OCI-LY7 (cell line): ENCODE measurements at regions not wholly inside any gene's neighbourhood (a gene's known extent, or its start where the extent isn't known, plus 50 kb on each side); places are given as distances from the start of the nearest gene placed in this dataset.

ENCODE experiments used
- BruUV-seq: library from RNA; stranded (reverse); fragments of 400-500 nt; replicated peaks from 2 replicates; lab custom pipeline; 2021; lab: Mats Ljungman, UMichigan
- CTCF ChIA-PET: fragments of 300-600 bp; sonication (Branson Sonifier 250); formaldehyde crosslinking; loops from one replicate; lab custom pipeline; 2022; ENCODE audit warnings: antibody characterized with exemption; ENCODE audit not compliant: unreplicated experiment; lab: Charles Lee
- POLR2A ChIA-PET: fragments of 300-600 bp; sonication (Branson Sonifier 250); formaldehyde crosslinking; loops from one replicate; lab custom pipeline; 2022; ENCODE audit warnings: antibody characterized with exemption; lab: Charles Lee
- DNase-seq: peaks from one replicate; pipeline ENCODE4 v3.0.0-alpha.2; 2015; ENCODE audit warnings: low spot score
- H2AFZ ChIP-seq: fragments of 200-600 bp; sonication (generic), shearing (Covaris generic); 2 replicates; pipeline ENCODE4 v1.6.1; 2014; ENCODE audit warnings: mild to moderate bottlenecking, antibody characterized with exemption, low read length, moderate library complexity
- H3K27ac ChIP-seq: fragments of 200-600 bp; sonication (generic); 2 replicates; pipeline ENCODE4 v1.5.1; 2014; ENCODE audit warnings: mixed run types, low read depth, mild to moderate bottlenecking, moderate library complexity, low read length, inconsistent platforms; ENCODE audit not compliant: poor library complexity, severe bottlenecking
- H3K36me3 ChIP-seq: fragments of 200-600 bp; sonication (generic); 2 replicates; pipeline ENCODE4 v1.6.1; 2014; ENCODE audit warnings: mild to moderate bottlenecking, antibody characterized with exemption, low read length, moderate library complexity, mixed read lengths; ENCODE audit not compliant: insufficient read depth
- H3K4me1 ChIP-seq: fragments of 200-600 bp; sonication (generic); 2 replicates; pipeline ENCODE4 v1.5.1; 2014; ENCODE audit warnings: mild to moderate bottlenecking, low read length; ENCODE audit not compliant: insufficient read depth, poor library complexity, severe bottlenecking
- H3K4me2 ChIP-seq: fragments of 200-600 bp; sonication (generic); 2 replicates; pipeline ENCODE4 v1.6.1; 2014; ENCODE audit warnings: mild to moderate bottlenecking, low read length
- H3K4me3 ChIP-seq: fragments of 200-600 bp; sonication (generic); 2 replicates; pipeline ENCODE4 v1.5.1; 2014; ENCODE audit warnings: mild to moderate bottlenecking, low read depth, low read length; ENCODE audit not compliant: poor library complexity, severe bottlenecking
- H3K79me2 ChIP-seq: fragments of 200-600 bp; sonication (generic); 2 replicates; pipeline ENCODE4 v1.6.1; 2016; ENCODE audit warnings: low read depth, mild to moderate bottlenecking, low read length, moderate library complexity, mixed read lengths; ENCODE audit not compliant: insufficient read depth
- H3K9me2 ChIP-seq: fragments of 200-600 bp; sonication (generic); 2 replicates; pipeline ENCODE4 v1.6.1; 2016; ENCODE audit warnings: mild to moderate bottlenecking, low read length, mixed read lengths; ENCODE audit not compliant: insufficient read depth
- H3K9me3 ChIP-seq: fragments of 200-600 bp; sonication (generic); 2 replicates; pipeline ENCODE4 v1.6.1; 2014; ENCODE audit warnings: mild to moderate bottlenecking, mixed run types, low read length, mixed read lengths
- H4K20me1 ChIP-seq: fragments of 200-600 bp; sonication (generic); 2 replicates; pipeline ENCODE4 v1.6.1; 2014; ENCODE audit warnings: mild to moderate bottlenecking, antibody characterized with exemption, low read length, moderate library complexity, mixed read lengths; ENCODE audit not compliant: insufficient read depth
- CTCF ChIP-seq: fragments of 200-600 bp; sonication (generic); conservative IDR thresholded peaks from 2 replicates; pipeline ENCODE4 v1.5.1; 2014; ENCODE audit warnings: mild to moderate bottlenecking, antibody characterized with exemption, low read length, moderate library complexity, mixed read lengths
- EZH2phosphoT487 ChIP-seq: fragments of 200-600 bp; sonication (generic); IDR thresholded peaks from 2 replicates; pipeline ENCODE4 v1.6.1; 2018; ENCODE audit warnings: low read depth, borderline replicate concordance, mild to moderate bottlenecking, mixed run types, antibody characterized with exemption, low read length, moderate library complexity, mixed read lengths
- intact Hi-C: fragments of 100-400 bp; cut with micrococcal nuclease; formaldehyde crosslinking; loops from one replicate; pipeline ENCODE4 v1.10.0; 2022; ENCODE audit not compliant: unreplicated experiment

GRCh38 chr1:82921759-82922158, 1077.2 kb downstream of the TTLL7 start:
- intact Hi-C loops = no loop called here
- H3K4me3 ChIP-seq = no peak overlapping the region
- no TSS peak for BruUV-seq
- H3K79me2 ChIP-seq = no peaks in the 10 kb centered on the region
- no peak overlapping the region for H3K4me2 ChIP-seq
- no peak overlapping the region for H3K27ac ChIP-seq
- no peaks in the 10 kb centered on the region for H3K36me3 ChIP-seq
- no peaks in the 10 kb centered on the region for H4K20me1 ChIP-seq
- H3K9me3 ChIP-seq = no peaks in the 10 kb centered on the region
- no peaks in the 10 kb centered on the region for H3K4me1 ChIP-seq
- CTCF ChIA-PET = no interaction called here
- TF ChIP-seq CTCF (no peak), EZH2phosphoT487 (no peak)
- POLR2A ChIA-PET = interaction anchor here (0.6 to 1.3 kb wide), 2 partner anchors 29 to 546 kb away, joined by 3 read pairs; no protein-coding TSS in a partner anchor
- no peak overlapping the region for H2AFZ ChIP-seq
- H3K9me2 ChIP-seq = no peaks in the 10 kb centered on the region
- DNase-seq = no peak

- no peak overlapping the region for H3K4me2 ChIP-seq
- ChIA-PET CTCF (no interaction called here), POLR2A (interaction anchor here (1.3 kb wide), 1 partner anchor 28 kb away, joined by 3 read pairs; no protein-coding TSS in a partner anchor)
- BruUV-seq = no TSS peak
- H3K9me3 ChIP-seq = no peaks in the 10 kb centered on the region
- H3K9me2 ChIP-seq = no peaks in the 10 kb centered on the region
- no peaks in the 10 kb centered on the region for H3K36me3 ChIP-seq
- intact Hi-C loops = no loop called here
- TF ChIP-seq EZH2phosphoT487 = no peak
- TF ChIP-seq CTCF = no peak
- no peak overlapping the region for H2AFZ ChIP-seq
- H3K79me2 ChIP-seq = no peaks in the 10 kb centered on the region
- H3K4me3 ChIP-seq = no peak overlapping the region
- no peak overlapping the region for H3K27ac ChIP-seq
- no peaks in the 10 kb centered on the region for H3K4me1 ChIP-seq
- H4K20me1 ChIP-seq = no peaks in the 10 kb centered on the region
- DNase-seq = peak; percentile 1
Measured at GRCh38 chr1:82920418-82921248, 1078.3 kb downstream of the TTLL7 start.

GRCh38 chr1:82919837-82920236, 1079.1 kb downstream of the TTLL7 start:
- Histone ChIP-seq H3K4me2 (no peak overlapping the region), H3K4me3 (no peak overlapping the region), H3K27ac (no peak overlapping the region), H3K36me3 (no peaks in the 10 kb centered on the region), H3K4me1 (no peaks in the 10 kb centered on the region), H3K9me2 (no peaks in the 10 kb centered on the region), H2AFZ (no peak overlapping the region), H3K79me2 (no peaks in the 10 kb centered on the region), H4K20me1 (no peaks in the 10 kb centered on the region), H3K9me3 (no peaks in the 10 kb centered on the region)
- TF ChIP-seq CTCF (no peak), EZH2phosphoT487 (no peak)
- no TSS peak for BruUV-seq
- CTCF ChIA-PET = no interaction called here
- intact Hi-C loops = no loop called here
- POLR2A ChIA-PET = no interaction called here
- DNase-seq = no peak
